ENCODE measurements at regions not wholly inside any gene's neighbourhood (a gene's known extent, or its start where the extent isn't known, plus 50 kb on each side); places are given as distances from the start of the nearest gene placed in this dataset.

- no peak overlapping the region for H3K4me3 ChIP-seq (ENCODE audit: low read depth, low read length)
- TF ChIP-seq CTCF (IDR thresholded peaks at IDR 0.05; ENCODE audit: low read depth, low read length): no peak
Observed at GRCh38 chr18:46352520-46353250, 248.5 kb downstream of the HAUS1 start.

GRCh38 chr18:46353460-46353859, 249.3 kb downstream of the HAUS1 start:
- TF ChIP-seq CTCF (IDR thresholded peaks at IDR 0.05; ENCODE audit: low read depth, low read length): no peak
- H3K4me3 ChIP-seq (ENCODE audit: low read depth, low read length): no peak overlapping the region

GRCh38 chr18:46356278-46357033, 252.3 kb downstream of the HAUS1 start:
- no peak overlapping the region for H3K4me3 ChIP-seq (ENCODE audit: low read depth, low read length)

DNA sequence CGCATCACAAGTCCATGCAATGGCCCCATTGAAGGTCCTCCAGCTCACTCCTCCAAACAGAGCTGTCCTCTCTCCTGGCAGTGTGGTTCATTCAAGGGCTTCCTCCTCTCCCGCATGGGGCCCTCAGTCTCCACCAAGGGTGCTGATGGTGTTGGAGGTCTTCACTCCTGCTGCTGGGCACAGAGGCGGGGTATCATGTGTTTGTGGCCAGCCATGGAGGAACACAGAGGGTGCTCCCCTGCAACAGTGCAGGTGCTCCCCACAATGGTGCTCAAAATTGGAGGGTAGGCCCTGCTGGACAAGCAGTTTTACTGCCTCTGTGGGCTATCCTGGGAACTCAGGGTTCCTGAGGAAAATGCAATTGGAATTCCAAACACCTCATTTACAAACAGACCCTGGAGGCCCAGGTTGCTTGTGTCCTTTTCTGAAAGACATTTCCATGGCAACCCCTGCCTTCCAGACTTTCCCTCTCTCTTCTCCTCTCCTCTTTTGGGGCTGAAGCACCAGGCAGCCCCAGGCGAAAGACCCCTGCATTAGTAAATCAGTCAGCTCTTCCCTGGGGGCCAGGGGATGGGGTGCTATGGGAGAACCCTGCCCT, 256.0 kb downstream of the HAUS1 start:
- TF ChIP-seq CTCF (IDR thresholded peaks at IDR 0.05; ENCODE audit: low read depth, low read length): no peak
- no peak overlapping the region for H3K4me3 ChIP-seq (ENCODE audit: low read depth, low read length)

More at GRCh38 chr18:46356278-46357033, 252.3 kb downstream of the HAUS1 start:
- TF ChIP-seq CTCF (IDR thresholded peaks at IDR 0.05; ENCODE audit: low read depth, low read length): no peak

DNA sequence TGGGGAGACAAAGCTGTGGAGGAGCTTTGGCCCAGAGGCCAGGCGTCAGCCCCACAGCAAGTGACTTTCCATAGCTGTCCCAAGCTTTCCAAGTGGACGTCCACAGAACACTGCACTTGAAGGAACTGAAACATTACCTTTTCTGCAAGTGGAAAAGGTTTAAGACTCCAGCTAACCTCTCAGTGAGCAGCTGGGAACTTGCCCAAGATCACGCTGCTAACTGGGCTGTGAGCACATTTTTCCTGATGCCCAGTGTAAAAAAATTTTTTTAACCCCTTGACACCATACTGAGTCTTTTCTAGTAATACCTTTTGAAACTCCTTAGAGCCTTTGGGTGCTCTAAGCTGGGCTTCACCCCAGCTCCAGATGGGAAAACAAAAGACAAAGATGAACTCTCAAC, 256.7 kb downstream of the HAUS1 start:
- no peak overlapping the region for H3K4me3 ChIP-seq (ENCODE audit: low read depth, low read length)
- no peak for TF ChIP-seq CTCF (IDR thresholded peaks at IDR 0.05; ENCODE audit: low read depth, low read length)

DNA sequence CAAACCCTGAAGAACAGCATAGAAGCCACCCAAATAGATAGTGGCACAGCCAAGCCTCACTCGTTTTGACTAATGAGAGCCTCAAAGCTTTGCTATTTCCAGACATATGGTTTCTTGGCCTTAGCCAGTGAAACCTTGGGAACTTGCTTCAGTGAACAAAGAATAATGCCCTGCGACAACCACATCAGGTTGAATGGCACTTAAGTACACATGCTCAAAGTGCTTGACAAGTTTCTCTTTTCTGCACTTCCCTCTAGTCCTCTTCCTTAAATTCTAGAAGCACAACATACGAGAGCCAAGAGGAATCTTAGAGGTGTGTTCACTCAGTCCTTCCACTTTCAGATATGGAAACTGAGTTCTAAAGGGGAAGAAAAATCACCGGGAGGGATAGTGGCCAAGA, 258.3 kb downstream of the HAUS1 start:
- TF ChIP-seq CTCF (IDR thresholded peaks at IDR 0.05; ENCODE audit: low read depth, low read length): no peak
- H3K4me3 ChIP-seq (ENCODE audit: low read depth, low read length): no peak overlapping the region

DNA sequence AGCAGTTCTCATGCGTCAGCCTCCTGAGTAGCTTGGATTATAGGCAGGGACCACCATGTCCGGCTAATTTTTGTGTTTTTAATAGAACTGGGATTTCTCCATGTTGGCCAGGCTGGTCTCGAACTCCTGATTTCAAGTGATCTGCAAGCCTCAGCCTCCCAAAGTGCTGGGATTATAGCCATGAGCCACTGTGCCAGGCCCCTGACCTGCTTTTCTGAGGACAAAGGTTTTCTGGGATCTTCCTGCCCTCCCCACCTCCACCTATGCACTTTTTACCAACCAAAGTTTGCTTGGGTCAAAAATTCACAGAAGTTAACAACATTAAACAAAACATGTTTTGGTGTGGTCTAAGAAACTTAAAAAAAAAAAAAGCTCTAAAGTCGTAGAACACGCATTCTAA, 259.9 kb downstream of the HAUS1 start:
- no peak for TF ChIP-seq CTCF (IDR thresholded peaks at IDR 0.05; ENCODE audit: low read depth, low read length)
- H3K4me3 ChIP-seq (ENCODE audit: low read depth, low read length): no peak overlapping the region

Measured in WI38 (cell line).